KMS-11 (cell line): ENCODE measurements at regions not wholly inside any gene's neighbourhood (a gene's known extent, or its start where the extent isn't known, plus 50 kb on each side); places are given as distances from the start of the nearest gene placed in this dataset.

Experiments used
- H2AFZ ChIP-seq: fragments of 200-600 bp; sonication (generic); 2 replicates; pipeline ENCODE4 v1.6.1; 2016; ENCODE audit warnings: antibody characterized with exemption, mixed run types, low read depth
- H3K27ac ChIP-seq: fragments of 200-600 bp; sonication (generic); 2 replicates; pipeline ENCODE4 v1.6.1; 2016; ENCODE audit warnings: mild to moderate bottlenecking, mixed run types
- H3K27me3 ChIP-seq: fragments of 200-600 bp; sonication (generic); 2 replicates; pipeline ENCODE4 v1.6.1; 2017; ENCODE audit warnings: mild to moderate bottlenecking, low read depth, mixed run types, moderate library complexity; ENCODE audit not compliant: insufficient read depth
- H3K36me3 ChIP-seq: fragments of 200-600 bp; sonication (generic); 2 replicates; pipeline ENCODE4 v1.6.1; 2017; ENCODE audit warnings: mild to moderate bottlenecking, mixed run types; ENCODE audit not compliant: insufficient read depth
- H3K4me1 ChIP-seq: fragments of 200-600 bp; sonication (generic); 2 replicates; pipeline ENCODE4 v1.6.1; 2016; ENCODE audit warnings: mild to moderate bottlenecking, low read depth, mixed run types; ENCODE audit not compliant: poor library complexity, severe bottlenecking
- H3K4me2 ChIP-seq: fragments of 200-600 bp; sonication (generic); 2 replicates; pipeline ENCODE4 v1.7.0; 2016; ENCODE audit warnings: mild to moderate bottlenecking, mixed run types
- H3K4me3 ChIP-seq: fragments of 200-600 bp; sonication (generic); IDR thresholded peaks from 2 replicates; pipeline ENCODE4 v1.6.1; 2017; ENCODE audit warnings: low read depth, low read length, mixed read lengths; ENCODE audit not compliant: insufficient read depth
- H3K79me2 ChIP-seq: fragments of 200-600 bp; sonication (generic); 2 replicates; pipeline ENCODE4 v1.6.1; 2016; ENCODE audit warnings: low read depth, mixed run types; ENCODE audit not compliant: insufficient read depth
- H3K9ac ChIP-seq: fragments of 200-600 bp; sonication (generic); 2 replicates; pipeline ENCODE4 v1.6.1; 2016; ENCODE audit warnings: mild to moderate bottlenecking, mixed run types
- H4K20me1 ChIP-seq: fragments of 200-600 bp; sonication (generic); 2 replicates; pipeline ENCODE4 v1.6.1; 2016; ENCODE audit warnings: mild to moderate bottlenecking, mixed run types; ENCODE audit not compliant: insufficient read depth
- TF ChIP-seq, protein P1 (sequence below): fragments of 200-600 bp; sonication (generic); conservative IDR thresholded peaks from 2 replicates; pipeline ENCODE4 v1.6.1; 2017; ENCODE audit warnings: low read depth, mild to moderate bottlenecking, antibody characterized with exemption, low read length, moderate library complexity, mixed read lengths

- Histone ChIP-seq H3K79me2 (no peaks in the 10 kb centered on the region), H3K27ac (no peak overlapping the region), H4K20me1 (no peaks in the 10 kb centered on the region), H3K4me2 (no peak overlapping the region), H3K27me3 (no peaks in the 10 kb centered on the region), H2AFZ (no peak overlapping the region), H3K4me3 (no peak overlapping the region), H3K9ac (no peak overlapping the region), H3K36me3 (no peaks in the 10 kb centered on the region), H3K4me1 (peaks cover 27% of the 10 kb centered on the region)
- TF ChIP-seq, protein P1, sequence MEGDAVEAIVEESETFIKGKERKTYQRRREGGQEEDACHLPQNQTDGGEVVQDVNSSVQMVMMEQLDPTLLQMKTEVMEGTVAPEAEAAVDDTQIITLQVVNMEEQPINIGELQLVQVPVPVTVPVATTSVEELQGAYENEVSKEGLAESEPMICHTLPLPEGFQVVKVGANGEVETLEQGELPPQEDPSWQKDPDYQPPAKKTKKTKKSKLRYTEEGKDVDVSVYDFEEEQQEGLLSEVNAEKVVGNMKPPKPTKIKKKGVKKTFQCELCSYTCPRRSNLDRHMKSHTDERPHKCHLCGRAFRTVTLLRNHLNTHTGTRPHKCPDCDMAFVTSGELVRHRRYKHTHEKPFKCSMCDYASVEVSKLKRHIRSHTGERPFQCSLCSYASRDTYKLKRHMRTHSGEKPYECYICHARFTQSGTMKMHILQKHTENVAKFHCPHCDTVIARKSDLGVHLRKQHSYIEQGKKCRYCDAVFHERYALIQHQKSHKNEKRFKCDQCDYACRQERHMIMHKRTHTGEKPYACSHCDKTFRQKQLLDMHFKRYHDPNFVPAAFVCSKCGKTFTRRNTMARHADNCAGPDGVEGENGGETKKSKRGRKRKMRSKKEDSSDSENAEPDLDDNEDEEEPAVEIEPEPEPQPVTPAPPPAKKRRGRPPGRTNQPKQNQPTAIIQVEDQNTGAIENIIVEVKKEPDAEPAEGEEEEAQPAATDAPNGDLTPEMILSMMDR = no peak
Measured at GRCh38 chr1:172875892-172876291, 174.8 kb downstream of the TNFSF18 start.

- peaks cover 37% of the 10 kb centered on the region; the same call in 1 of the 2 replicates for H3K27me3 ChIP-seq
- H3K27ac ChIP-seq = no peak overlapping the region
- TF ChIP-seq, protein P1 = no peak
- H2AFZ ChIP-seq = no peak overlapping the region
- no peak overlapping the region for H3K9ac ChIP-seq
- H4K20me1 ChIP-seq = no peaks in the 10 kb centered on the region
- H3K4me1 ChIP-seq = peaks cover 18% of the 10 kb centered on the region
- no peak overlapping the region for H3K4me3 ChIP-seq
- H3K4me2 ChIP-seq = peak overlapping the region; percentile 18; the same call in 1 of the 2 replicates
- H3K79me2 ChIP-seq = no peaks in the 10 kb centered on the region
- no peaks in the 10 kb centered on the region for H3K36me3 ChIP-seq
Measured at GRCh38 chr1:172882385-172882784, 168.4 kb downstream of the TNFSF18 start.

GRCh38 chr1:172882791-172883386, 167.9 kb downstream of the TNFSF18 start:
- peak overlapping the region; percentile 18; the same call in 1 of the 2 replicates for H3K4me2 ChIP-seq
- no peaks in the 10 kb centered on the region for H3K36me3 ChIP-seq
- H3K27me3 ChIP-seq = peaks cover 37% of the 10 kb centered on the region; the same call in 1 of the 2 replicates
- H3K79me2 ChIP-seq = no peaks in the 10 kb centered on the region
- no peaks in the 10 kb centered on the region for H4K20me1 ChIP-seq
- H3K9ac ChIP-seq = no peak overlapping the region
- H3K4me1 ChIP-seq = peaks cover 18% of the 10 kb centered on the region
- H2AFZ ChIP-seq = no peak overlapping the region
- peak overlapping the region; percentile 59 for H3K4me3 ChIP-seq
- TF ChIP-seq, protein P1 = no peak
- no peak overlapping the region for H3K27ac ChIP-seq

- no peak overlapping the region for H3K9ac ChIP-seq
- H3K4me2 ChIP-seq = peak overlapping the region; percentile 18
Measured at GRCh38 chr1:172883387-172883791, 167.4 kb downstream of the TNFSF18 start.

More at GRCh38 chr1:172883387-172883791, 167.4 kb downstream of the TNFSF18 start:
- H4K20me1 ChIP-seq = no peaks in the 10 kb centered on the region
- H3K36me3 ChIP-seq = no peaks in the 10 kb centered on the region
- peak overlapping the region; percentile 59 for H3K4me3 ChIP-seq
- no peaks in the 10 kb centered on the region for H3K79me2 ChIP-seq
- peaks cover 37% of the 10 kb centered on the region; the same call in 1 of the 2 replicates for H3K27me3 ChIP-seq
- no peak overlapping the region for H2AFZ ChIP-seq
- H3K27ac ChIP-seq = no peak overlapping the region
- TF ChIP-seq, protein P1 = no peak
- H3K4me1 ChIP-seq = peaks cover 18% of the 10 kb centered on the region
